ENCODE measurements at regions not wholly inside any gene's neighbourhood (a gene's known extent, or its start where the extent isn't known, plus 50 kb on each side); places are given as distances from the start of the nearest gene placed in this dataset.
"Not testable (repeated sequence)": the region's sequence is repeated elsewhere in the genome, so short reads cannot be mapped to it uniquely, and the experiment has no call there.

DNA sequence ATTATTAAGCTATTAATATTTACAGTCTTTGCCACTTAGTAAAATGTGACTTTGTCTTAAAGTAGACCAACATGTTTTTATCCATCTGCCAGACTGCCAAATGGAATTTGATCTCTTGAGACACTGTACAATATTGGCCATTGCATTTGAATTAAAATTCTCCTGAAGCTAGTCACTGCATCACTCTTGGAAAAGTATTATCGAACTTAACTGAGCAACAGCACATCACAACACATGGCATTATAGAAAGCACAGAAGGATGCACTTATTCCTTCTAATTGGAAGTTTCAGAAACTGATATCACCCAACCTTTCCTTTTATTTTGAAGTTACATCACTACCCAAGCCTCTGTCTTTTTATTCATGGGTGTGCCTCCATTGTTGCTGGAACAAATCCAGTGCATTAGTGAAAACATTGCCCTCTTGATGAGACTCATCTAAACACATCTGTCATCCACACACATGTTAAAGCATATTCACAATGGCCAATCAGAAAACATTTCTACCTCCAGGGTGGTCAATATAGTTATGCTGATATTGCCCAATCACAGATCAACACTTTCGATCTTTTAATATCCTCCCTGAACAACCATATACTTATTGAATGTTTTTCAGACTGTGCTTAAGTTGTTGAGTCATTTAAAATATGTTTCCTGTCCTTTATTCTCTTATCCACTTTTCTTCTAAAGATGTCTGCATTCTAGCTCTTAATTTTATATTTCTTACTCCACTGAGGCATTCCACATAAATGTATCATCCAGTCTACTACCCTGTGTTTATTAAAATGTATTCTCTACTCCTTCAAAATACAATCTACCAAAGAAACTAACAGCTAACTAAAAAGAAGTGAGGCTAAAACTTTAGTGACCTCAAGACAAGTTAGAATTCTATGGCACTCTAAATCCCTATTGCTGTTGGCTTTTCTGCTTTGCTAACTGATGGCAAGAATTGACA, 535.0 kb downstream of the RFPL4B start:
- no peak for DNase-seq

DNA sequence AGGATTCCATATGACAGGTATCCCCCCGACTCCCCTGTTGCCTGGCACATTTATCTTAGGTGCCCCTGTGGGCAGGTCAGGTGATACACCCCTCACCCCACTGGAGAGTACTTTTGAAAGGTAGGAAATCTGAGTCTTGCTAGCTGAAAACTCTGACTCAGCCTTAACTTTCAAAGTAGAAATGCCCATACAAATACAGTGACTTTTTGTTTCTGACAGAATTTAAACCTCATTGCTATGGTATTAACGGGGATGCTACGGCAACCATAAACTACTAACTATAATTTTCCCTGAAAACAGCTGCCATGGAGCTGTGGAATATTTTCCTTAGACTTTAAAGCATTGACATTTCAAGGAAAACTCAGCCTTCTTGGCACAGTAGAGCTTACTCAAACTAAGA, 536.0 kb downstream of the RFPL4B start:
- no peak for DNase-seq

DNA sequence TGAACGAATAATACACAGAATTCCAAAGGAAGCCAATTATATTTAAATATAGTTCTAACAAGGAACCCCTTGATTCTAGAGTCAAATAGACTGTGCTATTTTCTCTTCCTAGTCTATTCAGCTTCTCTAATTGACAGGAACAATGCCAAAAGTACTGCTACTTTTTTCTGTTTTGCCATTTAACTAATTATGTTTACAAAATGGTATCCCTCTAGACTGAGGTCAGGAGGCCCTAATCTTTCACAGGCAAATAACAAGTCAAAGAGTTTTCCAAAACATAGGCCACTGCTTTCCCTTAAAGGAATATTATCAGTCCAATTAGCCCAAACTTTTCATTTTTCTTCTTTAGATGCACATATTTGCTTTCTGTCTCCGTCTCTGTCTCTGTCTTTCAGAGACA, 539.3 kb downstream of the RFPL4B start:
- DNase-seq: no peak

DNA sequence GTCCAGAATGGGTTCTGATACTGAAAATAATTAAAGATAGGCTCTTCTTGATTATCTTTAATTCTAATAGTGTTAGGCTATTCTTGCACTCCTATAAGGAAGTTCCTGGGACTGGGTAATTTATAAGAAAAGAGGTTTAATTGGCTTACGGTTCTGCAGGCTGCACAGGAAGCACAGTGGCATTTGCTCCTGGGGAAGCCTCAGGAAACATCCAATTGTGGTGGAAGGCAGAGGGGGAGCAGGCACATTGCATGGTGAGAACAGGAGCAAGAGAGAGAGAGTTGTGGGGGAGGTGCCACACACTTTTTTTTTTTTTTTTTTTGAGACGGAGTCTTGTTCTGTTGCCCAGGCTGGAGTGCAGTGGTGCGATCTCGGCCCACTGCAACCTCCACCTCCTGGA, 540.3 kb downstream of the RFPL4B start:
- DNase-seq: not testable (repeated sequence)

DNA sequence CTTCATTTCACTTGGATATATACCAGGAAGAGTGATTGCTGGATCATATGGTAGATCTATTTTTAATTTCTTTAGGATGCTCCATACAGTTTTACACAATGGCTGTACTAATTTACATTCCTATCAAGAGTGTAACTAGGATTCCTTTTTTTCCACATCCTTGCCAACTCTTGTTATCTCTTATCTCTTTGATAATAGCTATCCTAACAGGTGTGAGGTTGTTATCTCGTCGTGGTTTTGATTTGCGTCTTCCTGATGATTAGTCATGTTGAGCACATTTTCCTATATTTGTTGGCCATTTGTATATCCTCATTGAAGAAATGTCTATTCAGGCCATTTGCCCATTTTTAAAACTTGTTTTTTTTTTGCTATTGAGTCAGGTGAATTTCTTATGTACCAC, 552.4 kb downstream of the RFPL4B start:
- no peak for DNase-seq

DNA sequence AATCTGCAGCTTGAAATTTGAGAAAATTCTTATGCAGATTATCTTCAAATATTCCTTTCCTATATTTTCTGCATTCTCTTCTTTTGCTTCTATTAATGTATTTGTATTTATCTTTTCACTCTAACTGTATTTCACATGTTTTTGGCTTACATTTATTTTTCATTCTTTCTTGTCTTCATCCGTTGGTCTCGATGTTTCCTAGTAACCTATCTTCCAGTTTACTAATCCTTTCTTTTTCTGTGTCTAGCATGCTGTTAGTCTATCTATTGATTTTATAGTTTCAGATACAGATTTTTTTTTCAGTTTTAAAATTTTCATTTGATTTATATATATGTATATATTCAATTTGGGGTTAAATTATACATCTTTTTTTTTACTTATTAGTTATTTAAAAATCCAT, 556.2 kb downstream of the RFPL4B start:
- no peak for DNase-seq

DNA sequence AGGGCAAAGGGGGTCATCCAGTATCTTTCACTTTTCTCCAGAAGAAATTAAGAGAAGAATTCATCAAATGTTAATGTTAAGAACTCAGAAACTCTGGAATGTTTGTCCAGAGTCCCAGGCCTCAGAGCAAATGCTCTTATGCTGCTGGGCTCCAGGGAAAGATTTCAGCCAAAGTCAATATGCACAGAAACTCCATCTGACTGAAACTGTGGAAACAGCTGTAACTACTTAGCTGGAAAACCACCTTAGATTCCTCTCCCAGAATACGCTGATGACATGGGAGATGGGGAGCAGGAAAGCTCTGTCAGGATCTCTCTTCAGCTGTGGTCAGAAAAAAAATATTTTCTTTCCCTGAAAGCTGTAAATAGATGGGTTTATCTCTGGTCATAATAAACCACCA, 559.6 kb downstream of the RFPL4B start:
- peak; percentile 36 for DNase-seq

DNA sequence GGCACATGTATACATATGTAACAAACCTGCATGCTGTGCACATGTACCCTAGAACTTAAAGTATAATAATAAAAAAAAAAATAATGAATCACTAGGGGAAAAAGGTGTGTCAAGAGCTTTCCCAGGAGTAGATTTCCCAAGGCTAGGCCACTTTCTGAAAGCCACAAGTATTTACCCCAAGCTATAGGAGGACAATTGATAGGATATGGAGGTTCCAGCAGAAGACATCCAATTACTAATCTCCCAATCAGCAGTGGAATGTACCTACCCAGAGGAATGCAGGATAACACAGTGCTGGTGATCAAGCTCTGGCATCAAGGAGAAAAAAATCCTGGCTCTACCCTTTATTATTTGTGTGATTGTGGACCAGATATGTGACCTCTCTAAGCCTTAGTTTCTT, 562.7 kb downstream of the RFPL4B start:
- DNase-seq: no peak

DNA sequence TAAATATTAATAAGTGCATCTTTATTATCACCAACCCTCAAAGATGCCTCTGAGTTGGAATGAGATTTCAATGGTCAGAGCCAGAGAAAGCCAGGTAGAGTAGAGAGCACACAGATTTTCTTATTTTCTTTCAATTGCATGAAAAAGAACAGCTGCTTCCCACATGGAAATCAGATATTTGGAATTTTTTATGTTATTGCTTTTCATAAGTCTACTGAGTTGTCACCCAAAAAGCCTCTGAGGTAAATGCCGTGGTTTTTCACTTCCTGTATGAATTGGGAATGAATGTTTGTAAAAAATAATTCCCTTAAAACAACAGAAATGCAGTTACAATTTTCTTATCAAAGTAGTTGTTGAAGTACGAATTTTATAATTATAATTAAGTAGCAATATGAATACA, 563.1 kb downstream of the RFPL4B start:
- DNase-seq: no peak

DNA sequence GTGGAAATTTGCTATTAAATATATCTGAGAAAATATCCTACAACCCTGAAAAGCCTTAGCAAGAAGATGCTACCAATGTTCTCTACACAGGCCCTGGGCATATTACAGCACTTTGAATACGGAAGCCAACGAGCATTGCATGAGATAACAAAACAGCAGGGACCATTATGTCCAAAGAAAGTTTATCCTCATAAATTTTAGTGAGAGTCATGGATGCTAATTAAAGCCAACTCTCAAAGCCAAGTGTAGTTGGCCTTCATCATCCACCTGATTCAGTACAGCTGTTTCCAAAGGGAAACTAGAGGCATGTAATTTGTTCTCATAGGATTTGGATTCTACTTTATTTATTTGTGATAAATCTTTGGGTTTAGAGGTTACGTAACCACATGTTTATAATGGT, 564.8 kb downstream of the RFPL4B start:
- peak; percentile 25 for DNase-seq

DNA sequence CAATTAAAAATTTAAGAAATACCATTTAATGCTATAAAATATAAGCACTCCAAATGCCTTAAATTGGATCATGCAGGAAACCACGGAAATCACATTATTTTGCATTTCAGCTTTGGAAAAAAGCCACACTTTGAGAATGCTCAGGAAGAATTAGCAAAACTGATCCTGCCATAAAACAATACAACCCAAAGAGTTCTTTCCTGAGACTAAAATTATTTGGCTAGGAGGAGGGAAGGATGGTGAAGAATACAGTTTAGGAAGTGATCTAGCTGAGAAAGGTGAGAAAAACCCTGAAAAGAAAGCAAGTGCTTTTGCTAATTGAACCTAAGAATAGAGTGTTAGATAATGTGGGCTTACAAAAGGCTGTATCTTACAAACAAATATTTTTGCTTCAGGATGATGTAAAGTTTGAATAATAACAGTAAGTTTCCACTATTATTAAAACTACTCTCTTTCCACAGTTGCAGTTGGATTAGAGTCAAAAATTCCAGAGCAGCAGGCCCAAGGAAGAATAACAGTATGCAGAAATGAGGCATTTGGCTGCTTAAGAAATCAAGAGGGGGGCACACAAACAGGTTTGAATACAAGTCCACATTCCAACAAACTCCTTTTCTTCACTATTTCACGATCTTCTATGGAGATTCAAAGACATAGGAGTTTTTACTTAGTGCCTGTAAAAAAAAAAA, 565.4 kb downstream of the RFPL4B start:
- DNase-seq: peak; percentile 15

DNA sequence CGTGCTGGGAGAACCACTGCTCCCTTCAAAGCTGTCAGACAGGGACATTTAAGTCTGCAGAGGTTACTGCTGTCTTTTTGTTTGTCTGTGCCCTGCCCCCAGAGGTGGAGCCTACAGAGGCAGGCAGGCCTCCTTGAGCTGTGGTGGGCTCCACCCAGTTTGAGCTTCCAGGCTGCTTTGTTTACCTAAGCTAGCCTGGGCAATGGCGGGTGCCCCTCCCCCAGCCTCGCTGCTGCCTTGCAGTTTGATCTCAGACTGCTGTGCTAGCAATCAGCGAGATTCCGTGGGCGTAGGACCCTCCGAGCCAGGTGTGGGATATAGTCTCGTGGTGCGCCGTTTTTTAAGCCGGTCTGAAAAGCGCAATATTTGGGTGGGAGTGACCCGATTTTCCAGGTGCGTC, 572.6 kb downstream of the RFPL4B start:
- DNase-seq: not testable (repeated sequence)

DNA sequence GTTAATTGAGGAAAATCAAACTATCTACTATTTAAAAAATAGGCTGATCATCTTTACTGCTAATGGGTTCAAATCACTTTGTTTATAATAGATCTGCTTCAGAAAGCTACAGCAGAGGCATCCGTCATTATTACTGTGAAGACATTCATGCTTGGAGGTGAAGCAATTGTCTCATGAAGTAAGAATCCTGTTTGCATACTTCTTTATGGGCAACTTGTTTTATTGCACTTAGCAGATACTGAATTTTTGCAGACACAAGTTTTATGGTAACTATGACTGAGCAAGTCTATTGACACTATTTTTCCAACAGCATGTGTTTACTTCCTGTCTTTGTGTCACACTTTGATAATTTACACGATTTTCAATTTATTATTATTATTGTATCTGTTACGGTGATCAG, 573.9 kb downstream of the RFPL4B start:
- no peak for DNase-seq

DNA sequence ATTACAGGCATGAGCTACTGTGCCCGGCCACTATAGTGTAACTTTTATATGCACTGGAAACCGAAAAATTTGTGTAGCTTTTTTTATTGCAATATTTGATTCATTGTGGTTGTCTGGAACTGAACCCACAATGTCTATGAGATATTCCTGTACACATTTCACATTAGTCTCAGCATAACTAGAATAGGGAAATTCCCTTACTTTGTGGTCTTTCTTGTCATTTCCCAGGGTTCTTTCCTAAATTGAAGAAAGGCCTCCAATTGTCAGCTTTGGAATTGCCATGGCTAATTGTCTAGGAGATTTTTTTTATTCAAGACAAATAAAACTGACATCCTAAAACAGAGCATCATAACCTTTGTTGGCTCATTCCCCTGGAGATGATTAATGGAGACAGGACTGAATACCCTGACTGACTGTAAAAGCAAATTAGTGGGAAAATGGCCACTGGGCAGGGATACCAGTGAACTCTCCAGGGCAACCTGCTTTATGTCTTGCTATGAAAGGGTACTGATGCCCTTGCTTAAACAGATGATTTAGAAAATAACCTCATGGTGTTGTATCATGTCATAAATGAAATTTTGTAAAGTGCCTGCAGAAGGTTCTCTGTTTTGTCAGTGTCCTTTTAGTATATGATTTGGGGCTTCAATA, 576.9 kb downstream of the RFPL4B start:
- no peak for DNase-seq

DNA sequence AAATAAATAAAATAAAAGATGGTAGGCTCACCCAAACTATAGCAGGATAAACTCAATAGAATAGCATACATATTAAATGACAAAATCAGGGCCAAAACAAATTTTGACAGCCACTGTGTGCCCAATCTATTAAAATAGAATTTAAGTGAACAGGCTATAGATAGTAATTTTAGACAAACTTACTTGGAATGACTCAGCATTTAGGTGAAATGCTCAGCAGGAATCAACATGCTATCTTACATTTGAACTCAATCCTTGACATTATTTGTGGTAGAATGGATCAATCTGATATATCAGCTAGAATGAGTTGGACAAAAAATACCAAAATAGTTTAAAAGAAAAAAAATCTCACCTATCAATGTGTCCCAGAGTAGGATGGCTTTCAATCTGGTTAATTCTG, 578.6 kb downstream of the RFPL4B start:
- DNase-seq: no peak

DNA sequence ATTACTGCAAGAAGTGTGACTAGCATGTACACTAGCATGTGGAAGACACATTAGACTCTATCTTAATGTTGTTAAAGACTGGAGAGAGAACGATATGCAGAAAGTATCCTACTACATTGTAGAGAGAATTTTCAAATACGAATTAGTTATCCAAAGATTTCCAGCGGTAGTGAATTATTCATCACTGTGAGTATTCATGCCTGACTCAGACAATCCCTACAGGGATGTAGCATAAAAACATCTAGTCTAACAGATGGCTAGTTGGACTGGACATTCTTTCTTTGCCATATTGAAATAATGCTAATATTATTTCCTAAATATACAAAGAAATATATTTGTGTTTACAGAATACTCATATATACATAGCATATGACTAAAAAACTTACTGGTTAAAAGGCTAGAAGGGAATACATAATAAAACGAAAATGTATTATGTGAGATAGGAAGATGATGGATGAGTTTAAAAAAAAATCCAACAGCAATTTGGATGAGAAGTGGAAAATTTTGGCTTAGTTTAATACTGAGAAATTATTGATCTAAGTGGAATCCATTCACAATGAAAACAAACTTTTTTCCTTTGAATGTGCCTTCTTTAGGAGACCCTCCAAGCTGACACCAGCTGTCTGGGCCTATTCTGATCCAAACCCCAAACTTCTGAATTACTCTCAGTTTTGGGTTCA, 580.7 kb downstream of the RFPL4B start:
- no peak for DNase-seq

DNA sequence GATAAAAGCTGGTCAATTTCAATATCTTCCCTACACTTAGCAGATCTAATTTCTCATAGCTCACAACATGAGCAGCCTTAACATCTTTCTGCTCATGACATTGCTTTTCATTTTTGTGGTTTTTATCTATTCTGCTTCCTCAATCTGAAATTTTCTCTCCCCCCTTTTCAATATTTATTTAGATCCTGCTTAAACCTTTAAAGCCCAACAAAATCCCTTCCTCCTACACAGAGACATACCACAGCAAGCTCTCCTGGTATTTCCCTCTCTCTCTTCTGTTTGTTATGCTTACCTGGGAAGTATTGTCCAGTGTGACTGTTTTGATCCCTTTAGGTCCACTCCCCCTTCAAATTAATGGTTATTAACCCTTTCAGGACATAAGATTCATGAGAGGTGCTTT, 582.5 kb downstream of the RFPL4B start:
- DNase-seq: no peak

DNA sequence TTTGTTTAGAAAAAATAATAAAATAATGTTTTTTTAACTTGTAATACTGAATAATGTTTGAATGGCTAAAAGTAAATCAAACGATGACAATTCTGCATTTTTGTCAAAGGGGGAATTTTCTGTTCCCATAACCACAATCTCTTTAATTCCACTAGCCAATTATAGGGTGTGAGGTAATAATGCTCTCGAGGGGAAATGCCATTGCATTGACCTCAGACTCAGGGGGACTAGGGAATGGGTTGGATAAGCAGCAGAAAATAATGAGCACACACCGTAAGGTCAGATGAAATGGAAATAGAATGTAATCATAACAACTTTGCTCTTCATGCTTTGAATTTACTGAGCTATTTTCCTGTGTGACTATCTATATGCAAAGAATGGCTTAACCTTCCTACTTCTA, 584.7 kb downstream of the RFPL4B start:
- no peak for DNase-seq

DNA sequence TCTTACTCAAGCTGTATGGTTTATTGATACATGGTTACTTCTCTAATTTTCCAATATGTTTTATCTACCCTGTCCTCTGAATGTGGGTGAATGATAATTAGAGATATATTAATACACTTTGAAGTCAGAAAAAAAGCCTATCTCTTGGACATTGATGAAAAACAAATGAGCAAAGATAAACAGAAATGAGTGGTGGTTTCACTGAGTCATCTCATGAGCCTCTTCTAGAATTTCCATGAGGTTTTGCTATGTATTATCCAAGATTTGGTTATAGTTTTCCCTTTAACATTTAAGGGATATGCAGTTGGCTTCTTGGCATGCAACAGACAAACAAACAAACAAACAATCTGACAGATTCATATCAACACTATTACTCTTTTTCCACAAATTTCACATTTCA, 586.8 kb downstream of the RFPL4B start:
- DNase-seq: no peak

DNA sequence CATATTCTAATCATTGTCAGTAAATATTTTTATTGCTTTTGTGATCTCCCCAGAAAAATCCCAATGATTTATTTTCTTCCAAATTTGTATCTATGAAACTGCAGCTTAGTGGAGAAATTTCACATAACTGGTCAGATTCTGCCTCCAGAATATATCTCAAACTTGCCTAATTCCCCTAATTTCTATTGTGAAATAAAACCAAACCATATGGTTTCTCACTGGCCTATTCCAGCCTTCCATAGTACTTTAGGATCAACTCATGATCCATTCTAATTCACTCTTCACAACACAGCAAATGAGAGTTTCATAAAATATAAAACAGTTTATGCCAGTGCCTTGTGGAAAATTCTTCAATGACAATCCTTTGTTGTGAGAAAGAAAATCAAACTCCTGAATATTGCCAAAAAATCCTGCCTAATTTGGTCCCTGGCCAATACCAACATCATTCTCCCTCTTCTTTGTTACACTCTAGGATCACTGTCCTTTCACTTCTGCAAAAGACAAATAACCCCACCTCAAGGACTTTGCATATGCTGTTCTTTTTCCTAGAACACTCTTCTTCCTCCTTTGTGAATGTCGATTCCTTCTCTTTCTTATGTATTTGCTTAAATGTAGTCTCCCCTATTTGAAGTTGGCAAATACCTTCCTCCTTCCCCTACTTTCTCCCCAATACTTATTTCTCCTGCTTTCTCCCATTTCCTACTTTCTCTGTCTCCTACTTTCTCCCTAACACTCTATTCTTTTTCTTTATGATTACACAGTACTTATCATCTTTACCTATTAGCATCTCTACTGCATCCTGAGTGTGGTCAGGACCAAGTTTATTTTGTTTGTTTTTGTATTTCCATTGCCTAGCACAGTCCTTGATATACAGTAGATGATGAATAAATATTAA, 587.5 kb downstream of the RFPL4B start:
- no peak for DNase-seq

DNA sequence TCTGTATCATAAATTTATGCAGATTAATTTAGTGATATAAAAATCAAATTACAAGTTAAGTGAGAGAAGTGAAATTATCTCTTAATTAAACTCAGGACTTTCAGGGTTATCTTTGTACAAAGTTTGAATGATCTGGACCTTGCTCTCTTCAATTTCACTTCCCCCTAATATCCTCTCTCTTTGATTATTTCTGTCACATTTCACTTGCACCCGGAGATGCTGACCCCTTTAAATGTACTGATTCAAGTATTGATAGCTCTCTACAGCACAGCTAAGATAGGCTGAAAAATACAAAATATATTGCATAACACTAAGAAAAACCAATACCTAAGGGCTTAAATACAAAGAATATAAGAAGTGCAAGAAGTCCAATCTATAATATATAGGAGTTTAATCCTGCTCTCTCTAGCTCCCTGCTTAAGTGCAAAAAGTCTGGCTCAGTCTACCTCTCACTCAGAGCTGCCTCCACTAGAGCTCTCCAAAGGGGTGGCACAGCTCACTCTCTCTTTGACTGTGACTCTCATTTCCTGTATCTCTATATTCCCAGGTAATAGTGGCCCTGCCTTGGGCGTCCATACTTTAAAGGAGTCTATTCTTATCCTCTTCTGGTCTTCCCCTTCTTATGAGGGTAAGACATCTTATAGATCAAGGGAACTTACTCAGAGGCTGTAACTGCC, 588.4 kb downstream of the RFPL4B start:
- DNase-seq: no peak
